Activated T-cell treated with anti-CD3 and anti-CD28 coated beads, Interleukin-2, amount 50 U/mL, for 4 hours (primary cell): ENCODE measurements at regions not wholly inside any gene's neighbourhood (a gene's known extent, or its start where the extent isn't known, plus 50 kb on each side); places are given as distances from the start of the nearest gene placed in this dataset.

ENCODE experiments used
- ATAC-seq, 2 donors: fragments of 200-7000 bp; cut with Tn5 transposase; one replicate each; pipeline ENCODE4 v1.10.0; 2021
- DNase-seq: peaks from one replicate; pipeline ENCODE4 v3.0.0-alpha.2; 2020
- H3K27me3 Mint-ChIP-seq: one replicate; pipeline ENCODE4 v1.8.0; 2021; ENCODE audit warnings: low read depth, mixed read lengths
- H3K36me3 Mint-ChIP-seq: one replicate; pipeline ENCODE4 v1.8.0; 2022; ENCODE audit warnings: mixed read lengths; ENCODE audit not compliant: insufficient read depth
- H3K4me1 Mint-ChIP-seq: one replicate; pipeline ENCODE4 v1.8.0; 2021; ENCODE audit warnings: low read depth, mixed read lengths
- H3K4me3 Mint-ChIP-seq: one replicate; pipeline ENCODE4 v1.8.0; 2021; ENCODE audit warnings: mild to moderate bottlenecking, moderate library complexity, mixed read lengths
- H3K9me3 Mint-ChIP-seq: one replicate; pipeline ENCODE4 v1.8.0; 2021; ENCODE audit warnings: mixed read lengths

DNA sequence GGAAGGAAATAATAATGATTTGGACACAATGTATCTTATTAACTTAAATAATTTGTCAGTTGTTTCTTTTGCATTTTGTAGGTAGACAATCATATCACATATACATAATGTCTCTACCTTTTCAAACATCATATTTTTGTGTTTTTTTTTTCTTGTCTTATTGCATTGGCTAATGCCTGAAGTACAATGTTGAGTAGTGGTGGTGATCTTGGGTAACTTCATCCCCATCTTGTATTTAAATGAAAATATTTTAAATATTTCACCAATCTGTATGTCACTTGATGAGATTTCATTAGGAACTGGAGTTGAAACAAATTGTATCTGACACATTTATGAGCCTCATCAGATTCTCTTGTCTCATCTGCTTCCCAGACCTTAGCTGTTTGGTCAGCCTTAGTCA lies 109.7 kb upstream of the LHX5 start:
- peaks cover 6% of the 10 kb centered on the region for H3K9me3 Mint-ChIP-seq
- H3K36me3 Mint-ChIP-seq = peaks cover 3% of the 10 kb centered on the region
- ATAC-seq (no peak), DNase-seq (no peak)
- no peaks in the 10 kb centered on the region for H3K4me1 Mint-ChIP-seq
- H3K27me3 Mint-ChIP-seq = peaks cover 31% of the 10 kb centered on the region
- H3K4me3 Mint-ChIP-seq = no peak overlapping the region

DNA sequence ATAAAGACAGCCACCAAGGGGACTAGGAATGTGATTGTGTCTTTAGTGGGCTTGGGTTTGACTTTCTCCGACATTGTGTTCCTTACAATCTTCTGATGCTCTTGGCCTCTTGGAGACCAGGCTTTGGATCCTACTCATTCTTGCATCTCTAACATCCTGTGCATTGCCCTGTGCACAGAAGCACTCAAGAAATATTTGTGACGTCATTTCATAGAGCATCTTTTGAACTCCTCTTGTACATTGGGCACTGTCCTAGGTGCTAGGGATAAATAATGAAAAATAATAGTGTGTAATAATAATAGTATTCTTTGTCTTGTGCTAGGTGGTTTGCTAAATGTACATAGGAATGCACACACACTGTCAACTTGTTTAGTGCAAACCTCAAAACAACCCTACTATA lies 108.8 kb upstream of the LHX5 start:
- ATAC-seq (no peak), DNase-seq (no peak)
- Mint-ChIP-seq H3K9me3 (peaks cover 6% of the 10 kb centered on the region), H3K36me3 (peaks cover 3% of the 10 kb centered on the region), H3K4me3 (no peak overlapping the region), H3K4me1 (no peaks in the 10 kb centered on the region), H3K27me3 (peaks cover 30% of the 10 kb centered on the region)

- no peak for DNase-seq
- Mint-ChIP-seq H3K4me3 (no peak overlapping the region), H3K27me3 (peaks cover 25% of the 10 kb centered on the region), H3K4me1 (no peaks in the 10 kb centered on the region), H3K36me3 (peaks cover 3% of the 10 kb centered on the region), H3K9me3 (peaks cover 6% of the 10 kb centered on the region)
- no peak for ATAC-seq
These were observed 105.9 kb upstream of the LHX5 start for GRCh38 chr12:113577464-113578129.

DNA sequence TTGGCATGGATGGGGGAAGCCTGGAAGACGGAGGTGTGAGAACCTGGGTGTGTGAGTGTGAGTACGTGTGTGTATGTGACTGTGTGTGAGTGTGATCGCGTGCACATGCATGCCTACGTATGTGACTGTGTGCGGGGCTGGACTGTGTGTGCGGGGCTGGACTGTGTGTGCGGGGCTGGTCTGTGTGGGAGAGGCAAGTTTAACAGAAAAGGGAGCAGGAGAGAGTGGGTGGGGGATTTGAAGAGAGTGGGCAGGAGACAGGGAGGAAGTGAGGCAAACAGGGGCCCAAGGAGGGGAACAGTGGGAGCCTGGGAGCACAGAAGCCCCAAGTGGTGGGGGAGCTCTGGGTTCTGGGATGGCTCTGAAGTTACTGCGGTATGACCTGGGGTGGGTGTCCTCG lies 103.7 kb upstream of the LHX5 start:
- Mint-ChIP-seq H3K4me1 (no peaks in the 10 kb centered on the region), H3K4me3 (no peak overlapping the region), H3K36me3 (no peaks in the 10 kb centered on the region), H3K27me3 (peaks cover 23% of the 10 kb centered on the region), H3K9me3 (no peaks in the 10 kb centered on the region)
- DNase-seq (no peak), ATAC-seq (no peak)

DNA sequence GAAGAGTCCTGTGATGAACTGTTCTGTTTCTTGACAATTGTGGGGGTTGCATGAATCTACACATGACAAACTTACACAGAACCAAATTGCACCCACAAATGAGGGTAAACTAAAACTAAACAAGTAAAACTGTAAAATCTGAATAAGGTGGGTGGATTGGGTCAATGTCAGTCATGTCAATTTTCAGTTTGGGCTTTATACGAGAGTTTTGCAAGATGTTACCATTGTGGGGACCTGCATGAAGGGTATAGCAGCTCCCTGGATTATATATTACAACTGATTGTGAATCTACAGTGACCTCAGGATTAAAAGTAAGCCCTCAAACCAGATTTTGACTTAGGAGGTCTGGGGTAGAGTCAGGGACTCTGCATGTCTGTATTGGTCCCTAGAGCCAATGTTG lies 101.5 kb upstream of the LHX5 start:
- no peaks in the 10 kb centered on the region for H3K9me3 Mint-ChIP-seq
- no peaks in the 10 kb centered on the region for H3K4me1 Mint-ChIP-seq
- DNase-seq (no peak), ATAC-seq (no peak)
- H3K27me3 Mint-ChIP-seq = peaks cover 15% of the 10 kb centered on the region
- H3K36me3 Mint-ChIP-seq = no peaks in the 10 kb centered on the region
- no peak overlapping the region for H3K4me3 Mint-ChIP-seq

- Mint-ChIP-seq H3K36me3 (no peaks in the 10 kb centered on the region), H3K4me3 (no peak overlapping the region), H3K27me3 (peaks cover 7% of the 10 kb centered on the region), H3K4me1 (no peaks in the 10 kb centered on the region), H3K9me3 (no peaks in the 10 kb centered on the region)
- DNase-seq (no peak), ATAC-seq (no peak)
These were observed 100.0 kb upstream of the LHX5 start for GRCh38 chr12:113571713-113572112.

DNA sequence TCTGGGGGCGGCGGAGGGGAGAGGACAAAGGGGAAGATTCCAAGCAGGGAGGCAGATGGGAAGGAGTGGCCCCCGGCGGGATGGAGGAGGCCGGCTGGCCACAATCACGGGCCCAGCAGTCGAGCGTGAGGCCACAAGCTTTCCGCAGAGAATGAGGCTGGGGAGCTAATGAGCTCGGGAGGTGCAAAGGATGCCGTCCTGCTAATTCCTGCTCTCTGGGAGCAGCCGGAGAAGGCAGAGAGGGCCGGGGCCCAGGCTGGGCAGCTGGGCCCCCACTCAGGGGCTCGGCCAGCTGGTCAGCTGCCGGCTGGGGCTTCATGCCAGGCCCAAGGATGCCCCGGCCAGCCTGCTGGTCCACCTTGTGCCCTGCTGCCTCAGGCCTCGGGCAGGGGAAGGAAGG lies 98.1 kb upstream of the LHX5 start:
- Mint-ChIP-seq H3K27me3 (peaks cover 11% of the 10 kb centered on the region), H3K4me1 (no peaks in the 10 kb centered on the region), H3K36me3 (no peaks in the 10 kb centered on the region), H3K4me3 (no peak overlapping the region), H3K9me3 (no peaks in the 10 kb centered on the region)
- no peak for ATAC-seq
- DNase-seq = no peak

DNA sequence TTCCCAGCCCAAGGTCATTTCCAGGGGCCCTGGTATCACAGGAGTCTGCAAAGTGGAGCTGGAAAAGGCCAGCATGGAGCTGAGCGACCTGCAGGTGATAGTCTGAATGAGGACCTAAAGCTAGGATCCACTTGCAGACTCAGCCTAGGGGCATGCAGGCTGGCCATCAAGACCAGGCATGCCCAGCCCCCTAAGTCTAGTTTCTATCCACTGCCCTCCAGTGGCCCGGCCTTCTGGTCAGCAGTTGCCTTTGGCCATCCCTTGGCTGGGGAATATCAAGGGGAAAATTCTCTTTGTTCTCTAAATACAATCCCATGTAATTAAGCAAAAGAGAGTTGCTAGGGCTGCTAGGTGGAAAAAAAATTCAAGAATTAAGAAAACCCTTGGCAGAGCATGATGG lies 96.3 kb upstream of the LHX5 start:
- peaks cover 15% of the 10 kb centered on the region for H3K27me3 Mint-ChIP-seq
- H3K4me3 Mint-ChIP-seq = no peak overlapping the region
- ATAC-seq = no peak
- H3K9me3 Mint-ChIP-seq = no peaks in the 10 kb centered on the region
- DNase-seq = no peak
- H3K36me3 Mint-ChIP-seq = no peaks in the 10 kb centered on the region
- H3K4me1 Mint-ChIP-seq = no peaks in the 10 kb centered on the region

DNA sequence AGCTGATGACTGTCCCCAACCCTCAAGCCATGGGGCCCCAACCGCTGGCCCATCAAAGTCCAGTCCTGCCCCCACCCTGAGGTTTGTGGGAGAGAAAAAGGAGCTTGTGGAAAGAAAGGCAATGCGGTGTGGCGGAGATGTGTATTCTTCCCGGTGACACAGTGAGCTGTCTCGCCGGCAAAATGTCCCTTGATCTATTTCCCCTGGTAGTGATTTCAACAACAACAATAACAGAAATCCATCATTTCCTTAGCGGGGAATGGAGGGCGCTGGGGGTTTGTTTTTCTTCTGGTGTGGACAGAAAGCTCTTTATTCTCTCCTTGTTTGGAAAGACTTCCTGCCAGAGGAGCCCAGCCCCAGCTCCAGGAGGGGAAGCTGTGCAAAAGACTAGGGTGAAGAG lies 93.7 kb upstream of the LHX5 start:
- DNase-seq (no peak), ATAC-seq (no peak)
- Mint-ChIP-seq H3K4me1 (no peaks in the 10 kb centered on the region), H3K4me3 (no peak overlapping the region), H3K9me3 (no peaks in the 10 kb centered on the region), H3K27me3 (peaks cover 15% of the 10 kb centered on the region), H3K36me3 (no peaks in the 10 kb centered on the region)

DNA sequence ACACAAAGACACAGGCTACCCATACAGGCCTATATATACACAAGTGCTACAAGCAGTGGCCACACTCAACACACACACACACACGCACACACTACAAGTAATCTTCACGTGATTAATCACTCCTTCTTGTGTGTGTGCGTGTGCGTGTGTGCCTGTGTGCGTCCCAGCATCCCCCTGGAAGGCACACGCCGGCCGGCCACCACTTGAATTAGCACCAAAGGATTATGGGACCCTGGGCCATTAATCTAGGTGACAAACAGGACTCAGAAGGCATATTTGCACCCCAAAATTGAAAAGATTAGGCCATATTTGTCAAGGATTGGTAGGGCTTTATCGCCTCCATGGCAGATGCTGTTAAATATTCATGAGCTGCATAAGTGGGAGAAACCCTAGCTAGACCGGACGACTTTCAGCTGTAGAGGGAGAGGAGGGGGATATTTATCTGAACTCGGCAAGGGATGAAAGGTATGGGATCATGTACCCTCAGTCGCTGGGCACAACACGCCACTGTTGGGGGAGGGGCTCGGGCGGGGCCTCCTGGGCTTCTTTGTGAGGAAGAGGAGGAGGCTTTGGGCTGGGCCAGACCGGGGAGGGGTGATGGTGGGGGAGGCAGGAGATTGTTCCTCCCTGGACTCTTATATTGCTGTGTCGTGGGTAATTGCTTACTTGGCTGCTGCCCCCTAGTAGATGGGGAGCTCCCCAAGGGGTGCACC lies 89.6 kb upstream of the LHX5 start:
- H3K4me3 Mint-ChIP-seq = no peak overlapping the region
- no peaks in the 10 kb centered on the region for H3K36me3 Mint-ChIP-seq
- no peaks in the 10 kb centered on the region for H3K4me1 Mint-ChIP-seq
- peaks cover 20% of the 10 kb centered on the region for H3K27me3 Mint-ChIP-seq
- no peaks in the 10 kb centered on the region for H3K9me3 Mint-ChIP-seq
- no peak for DNase-seq
- no peak for ATAC-seq

DNA sequence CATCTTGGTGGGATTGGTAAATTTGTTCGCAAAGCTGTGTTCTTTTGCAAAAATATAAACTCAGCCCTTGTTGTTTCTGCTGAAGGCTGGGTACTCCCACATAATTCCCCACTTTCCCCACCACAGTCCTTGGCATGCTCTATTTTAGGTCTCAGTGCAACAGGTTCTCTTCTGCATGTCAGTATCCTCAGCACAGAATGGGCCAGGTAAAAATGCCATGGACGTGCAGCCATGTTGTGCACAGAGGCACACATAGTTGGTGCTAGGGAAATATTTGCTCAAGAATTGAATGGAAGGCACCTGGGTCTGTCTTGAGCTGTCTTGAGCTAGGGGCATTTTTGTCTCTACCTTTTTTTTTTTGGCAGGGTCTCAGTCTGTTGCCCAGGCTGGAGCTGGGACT lies 87.8 kb upstream of the LHX5 start:
- no peaks in the 10 kb centered on the region for H3K4me1 Mint-ChIP-seq
- no peaks in the 10 kb centered on the region for H3K36me3 Mint-ChIP-seq
- H3K9me3 Mint-ChIP-seq = no peaks in the 10 kb centered on the region
- H3K27me3 Mint-ChIP-seq = peaks cover 10% of the 10 kb centered on the region
- ATAC-seq (no peak), DNase-seq (no peak)
- no peak overlapping the region for H3K4me3 Mint-ChIP-seq

DNA sequence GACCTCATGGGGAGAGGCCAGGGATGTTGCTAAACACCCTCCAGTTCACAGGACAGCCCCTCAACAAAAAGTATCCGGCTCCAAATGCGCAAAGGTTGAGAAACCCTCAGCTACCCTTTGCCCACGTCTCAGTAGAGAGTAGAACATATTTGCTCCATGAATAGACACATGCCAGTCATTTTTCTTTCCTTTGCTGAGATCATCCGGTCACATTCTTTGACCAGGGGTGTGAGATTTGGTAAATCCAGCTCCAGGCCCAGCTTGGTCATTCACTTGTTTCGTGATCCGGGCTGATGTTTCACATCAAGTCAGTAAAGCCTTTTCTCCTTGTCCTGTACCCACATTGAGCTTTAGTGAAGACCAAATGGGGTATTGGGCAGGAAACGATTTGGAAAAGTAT lies 83.6 kb upstream of the LHX5 start:
- Mint-ChIP-seq H3K4me1 (no peaks in the 10 kb centered on the region), H3K4me3 (no peak overlapping the region), H3K36me3 (no peaks in the 10 kb centered on the region), H3K27me3 (peaks cover 9% of the 10 kb centered on the region), H3K9me3 (peaks cover 4% of the 10 kb centered on the region)
- ATAC-seq = no peak
- no peak for DNase-seq

DNA sequence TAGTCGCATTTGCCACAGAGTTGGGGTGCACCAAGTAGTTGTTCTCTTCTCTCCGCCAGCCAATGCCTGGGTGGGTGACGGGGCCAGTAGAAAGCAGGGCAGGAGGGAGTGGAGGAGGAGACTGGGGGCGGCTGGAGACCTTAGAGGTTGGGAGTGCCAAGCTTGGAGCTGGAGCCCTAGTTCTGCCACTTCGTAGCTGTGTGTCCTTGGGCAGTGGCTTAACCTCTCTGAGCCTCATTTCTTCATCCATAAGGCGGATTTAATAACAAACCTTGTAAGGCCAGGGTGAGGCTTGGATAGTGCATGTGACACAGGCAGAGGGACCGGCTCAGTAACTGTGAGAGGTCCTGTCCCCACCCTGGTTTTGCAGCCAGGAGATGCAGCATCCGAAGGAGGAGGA lies 81.1 kb upstream of the LHX5 start:
- peaks cover 7% of the 10 kb centered on the region for H3K27me3 Mint-ChIP-seq
- no peaks in the 10 kb centered on the region for H3K36me3 Mint-ChIP-seq
- H3K4me3 Mint-ChIP-seq = no peak overlapping the region
- ATAC-seq (no peak), DNase-seq (no peak)
- H3K9me3 Mint-ChIP-seq = peaks cover 4% of the 10 kb centered on the region
- H3K4me1 Mint-ChIP-seq = no peaks in the 10 kb centered on the region

GRCh38 chr12:113551563-113551962 lies 79.9 kb upstream of the LHX5 start:
- no peak for DNase-seq
- Mint-ChIP-seq H3K36me3 (no peaks in the 10 kb centered on the region), H3K27me3 (peaks cover 14% of the 10 kb centered on the region), H3K9me3 (peaks cover 4% of the 10 kb centered on the region), H3K4me3 (no peak overlapping the region), H3K4me1 (no peaks in the 10 kb centered on the region)
- no peak for ATAC-seq

- H3K27me3 Mint-ChIP-seq = peaks cover 18% of the 10 kb centered on the region
- H3K36me3 Mint-ChIP-seq = no peaks in the 10 kb centered on the region
- ATAC-seq = no peak
- DNase-seq = no peak
- H3K4me1 Mint-ChIP-seq = no peaks in the 10 kb centered on the region
- no peak overlapping the region for H3K4me3 Mint-ChIP-seq
- peaks cover 4% of the 10 kb centered on the region for H3K9me3 Mint-ChIP-seq
These were observed 76.8 kb upstream of the LHX5 start for GRCh38 chr12:113548467-113548866.
